HUES64 (cell line): ENCODE measurements at regions not wholly inside any gene's neighbourhood (a gene's known extent, or its start where the extent isn't known, plus 50 kb on each side); places are given as distances from the start of the nearest gene placed in this dataset.

ENCODE experiments used
- H3K27ac ChIP-seq: 2 replicates; pipeline ENCODE4 v1.7.0; 2013; ENCODE audit warnings: low read depth, low read length, inconsistent platforms
- H3K27me3 ChIP-seq: 2 replicates; pipeline ENCODE4 v1.6.1; 2013; ENCODE audit warnings: mild to moderate bottlenecking, low read length; ENCODE audit not compliant: insufficient read depth
- H3K36me3 ChIP-seq: 2 replicates; pipeline ENCODE4 v1.6.1; 2013; ENCODE audit warnings: mild to moderate bottlenecking, low read length; ENCODE audit not compliant: insufficient read depth
- H3K4me1 ChIP-seq: 2 replicates; pipeline ENCODE4 v1.6.1; 2013; ENCODE audit warnings: mild to moderate bottlenecking, low read length, moderate library complexity; ENCODE audit not compliant: insufficient read depth
- H3K4me3 ChIP-seq: 2 replicates; pipeline ENCODE4 v1.5.1; 2013; ENCODE audit warnings: mild to moderate bottlenecking, low read length, moderate library complexity
- H3K9ac ChIP-seq: 2 replicates; pipeline ENCODE4 v1.6.1; 2013; ENCODE audit warnings: mild to moderate bottlenecking, low read depth, low read length
- H3K9me3 ChIP-seq: 2 replicates; pipeline ENCODE4 v1.6.1; 2013; ENCODE audit warnings: low read depth, low read length; ENCODE audit not compliant: insufficient read depth
- WGBS: fragments of 150-250, 120-280 bp; methylation state at CpG from one replicate; pipeline ENCODE4 v1.1.7; 2013; ENCODE audit warnings: missing lambda C conversion rate; 5-methylcytosine and 5-hydroxymethylcytosine counted together

DNA sequence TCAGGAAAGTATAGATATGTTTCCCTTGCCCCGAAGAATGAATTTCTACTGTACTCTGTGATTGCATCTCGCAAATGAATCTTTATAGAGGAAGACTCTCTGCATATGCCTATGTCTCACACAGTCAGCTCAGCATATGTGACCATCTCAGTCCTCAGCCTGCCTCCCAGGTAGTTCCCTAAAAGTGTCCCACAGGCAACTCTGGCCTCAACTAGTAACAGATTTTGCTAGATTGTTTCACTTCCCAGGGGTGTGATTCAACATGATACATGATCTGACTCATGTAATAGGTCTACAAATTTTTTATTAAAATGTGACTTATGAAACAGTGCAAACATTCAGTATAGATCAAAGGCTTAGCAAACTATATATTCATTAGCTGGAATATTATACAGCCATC is 296.6 kb upstream of the CRIM1 start:
- WGBS, result 73% methylated on average over 2 of the region's 2 CpGs
- Histone ChIP-seq H3K27ac (no peak overlapping the region), H3K9ac (no peak overlapping the region), H3K36me3 (no peaks in the 10 kb centered on the region), H3K4me3 (no peak overlapping the region), H3K27me3 (no peaks in the 10 kb centered on the region), H3K9me3 (no peaks in the 10 kb centered on the region), H3K4me1 (peaks cover 10% of the 10 kb centered on the region; the same call in 1 of the 2 replicates)

DNA sequence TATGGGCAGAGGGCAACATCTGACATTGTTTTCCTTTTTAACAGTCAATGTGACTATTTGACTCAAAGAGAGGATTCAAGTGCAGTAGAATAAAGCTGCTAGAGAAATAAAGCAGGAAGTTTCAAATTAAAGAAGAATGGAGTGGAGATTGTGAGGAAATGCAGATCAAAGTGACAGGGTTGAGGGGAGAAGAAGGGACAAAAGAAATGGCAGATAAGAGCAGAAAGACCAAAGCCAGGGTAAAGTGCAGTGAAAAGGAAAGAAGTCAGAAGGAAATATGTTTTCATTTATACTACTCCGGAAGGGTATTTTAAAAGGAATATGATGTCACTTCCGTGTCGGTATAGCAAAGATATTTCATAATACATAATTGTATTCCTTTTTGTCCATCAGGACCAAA is 297.5 kb upstream of the CRIM1 start:
- Histone ChIP-seq H3K4me3 (no peak overlapping the region), H3K27ac (no peak overlapping the region), H3K4me1 (peaks cover 10% of the 10 kb centered on the region; the same call in 1 of the 2 replicates), H3K27me3 (no peaks in the 10 kb centered on the region), H3K9me3 (no peaks in the 10 kb centered on the region), H3K36me3 (no peaks in the 10 kb centered on the region), H3K9ac (no peak overlapping the region)
- no CpG with 5 or more reads among the region's 3 CpGs for WGBS

DNA sequence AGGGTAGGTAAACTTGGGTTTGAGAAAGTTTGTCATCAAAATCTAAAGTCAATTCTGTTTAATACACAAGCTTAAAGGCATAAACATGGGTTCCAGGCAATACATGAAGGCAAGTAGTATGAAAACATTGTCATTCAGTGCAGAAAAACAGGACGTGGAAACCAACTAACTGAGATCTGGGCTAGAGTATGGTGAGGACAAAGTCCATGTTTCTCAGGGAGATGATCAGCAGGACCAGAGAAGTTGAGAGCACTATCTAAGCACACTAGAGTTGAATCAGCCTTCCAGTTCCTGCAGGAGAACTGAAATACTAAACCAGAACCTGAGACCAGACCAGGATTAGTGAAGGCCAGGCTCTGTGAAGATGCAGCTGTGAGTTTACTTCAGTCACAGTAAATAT is 302.8 kb upstream of the CRIM1 start:
- 91% methylated on average over 1 of the region's 1 CpG for whole genome bisulfite sequencing
- Histone ChIP-seq H3K36me3 (no peaks in the 10 kb centered on the region), H3K4me3 (no peak overlapping the region), H3K9me3 (peaks cover 7% of the 10 kb centered on the region; the same call in 1 of the 2 replicates), H3K27me3 (no peaks in the 10 kb centered on the region), H3K27ac (no peak overlapping the region), H3K4me1 (peaks cover 3% of the 10 kb centered on the region; the same call in 1 of the 2 replicates), H3K9ac (no peak overlapping the region)

DNA sequence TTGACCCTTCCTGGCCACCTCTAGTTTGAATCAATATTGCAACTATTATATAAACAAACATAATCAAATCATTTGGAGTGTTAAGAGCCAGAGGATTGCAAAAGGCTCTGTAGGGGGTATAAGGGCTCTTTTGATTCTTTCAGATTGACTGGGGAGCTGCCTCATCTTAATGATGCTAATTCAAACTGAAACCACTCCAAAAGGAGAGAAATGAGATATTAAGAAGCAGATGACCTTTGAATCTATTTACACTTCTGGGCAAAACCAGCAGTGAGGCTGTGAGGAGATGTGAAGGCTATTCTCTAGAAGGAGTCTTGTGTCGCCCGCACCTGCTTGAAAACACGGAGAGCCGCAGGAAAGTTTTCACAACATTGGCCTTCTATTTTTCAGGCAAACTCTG is 311.2 kb upstream of the CRIM1 start:
- 92% methylated on average over 4 of the region's 4 CpGs for WGBS
- no peaks in the 10 kb centered on the region for H3K27me3 ChIP-seq
- H3K27ac ChIP-seq, result no peak overlapping the region

DNA sequence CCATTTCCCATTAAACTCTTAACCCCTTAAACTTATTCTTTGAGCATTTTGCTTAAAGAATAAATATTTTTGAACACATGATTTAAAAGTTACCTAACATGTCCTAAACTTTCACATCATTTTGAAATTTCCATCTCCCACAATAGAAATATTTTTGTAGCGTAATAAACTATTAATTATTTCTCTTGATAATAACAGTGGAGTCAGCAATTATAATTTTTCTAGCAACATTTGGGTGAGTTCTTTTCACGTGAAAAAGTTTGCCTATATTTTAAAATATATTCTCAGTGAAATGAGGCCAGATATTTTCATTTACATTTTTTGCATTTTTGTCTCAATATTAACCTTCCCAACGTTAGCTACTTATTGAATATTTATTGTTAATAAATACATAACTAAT is 320.4 kb upstream of the CRIM1 start:
- no CpG with 5 or more reads among the region's 3 CpGs for WGBS
- Histone ChIP-seq H3K27me3 (no peaks in the 10 kb centered on the region), H3K27ac (no peak overlapping the region), H3K4me1 (no peaks in the 10 kb centered on the region), H3K9me3 (no peaks in the 10 kb centered on the region), H3K4me3 (no peak overlapping the region), H3K9ac (no peak overlapping the region), H3K36me3 (no peaks in the 10 kb centered on the region)

More for the DNA sequence above, 311.2 kb upstream of the CRIM1 start:
- H3K36me3 ChIP-seq, result no peaks in the 10 kb centered on the region
- no peaks in the 10 kb centered on the region for H3K9me3 ChIP-seq
- H3K4me1 ChIP-seq, result no peaks in the 10 kb centered on the region
- no peak overlapping the region for H3K4me3 ChIP-seq
- H3K9ac ChIP-seq, result no peak overlapping the region

DNA sequence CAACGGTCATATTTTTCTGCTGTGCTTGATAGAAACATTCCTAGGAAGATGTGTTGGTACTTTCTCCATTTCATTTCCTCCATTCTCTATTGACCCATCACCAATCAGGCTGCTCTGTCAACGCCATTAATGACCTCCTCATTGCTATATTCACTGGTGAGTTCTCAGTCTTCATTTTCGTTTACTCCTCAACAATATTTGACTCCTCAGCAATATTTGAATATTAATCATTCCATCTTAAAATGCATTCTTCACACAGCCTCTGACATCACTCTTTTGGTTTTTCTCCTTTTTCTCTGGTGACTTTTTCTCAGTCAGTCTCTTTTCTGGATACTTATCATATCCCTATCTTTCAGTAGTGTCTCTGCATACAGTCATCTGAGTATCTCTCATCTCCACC is 323.5 kb upstream of the CRIM1 start:
- 71% methylated on average over 3 of the region's 3 CpGs for WGBS
- no peak overlapping the region for H3K27ac ChIP-seq
- H3K4me3 ChIP-seq, result no peak overlapping the region
- H3K9me3 ChIP-seq, result no peaks in the 10 kb centered on the region
- H3K4me1 ChIP-seq, result no peaks in the 10 kb centered on the region
- no peak overlapping the region for H3K9ac ChIP-seq
- H3K36me3 ChIP-seq, result no peaks in the 10 kb centered on the region
- no peaks in the 10 kb centered on the region for H3K27me3 ChIP-seq

DNA sequence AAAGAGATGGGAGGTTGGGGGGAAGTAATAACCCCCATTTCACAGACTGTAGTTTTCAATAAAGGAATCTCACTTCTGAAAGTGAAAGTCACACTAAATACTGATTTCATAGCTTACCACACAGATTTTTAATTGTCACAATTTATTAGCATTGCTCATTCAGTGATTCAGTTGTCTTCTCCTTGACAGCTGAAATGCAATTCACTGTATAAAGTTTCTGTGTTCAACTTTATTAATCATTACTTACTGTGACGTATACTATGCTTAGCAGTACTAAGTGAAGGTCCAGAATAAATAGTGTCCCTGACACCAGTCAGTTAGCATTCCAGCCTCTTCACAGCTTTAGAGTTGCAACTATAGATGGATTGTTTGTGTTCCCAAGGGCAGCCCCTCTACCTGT is 324.1 kb upstream of the CRIM1 start:
- WGBS, result no CpG with 5 or more reads among the region's 1 CpG

DNA sequence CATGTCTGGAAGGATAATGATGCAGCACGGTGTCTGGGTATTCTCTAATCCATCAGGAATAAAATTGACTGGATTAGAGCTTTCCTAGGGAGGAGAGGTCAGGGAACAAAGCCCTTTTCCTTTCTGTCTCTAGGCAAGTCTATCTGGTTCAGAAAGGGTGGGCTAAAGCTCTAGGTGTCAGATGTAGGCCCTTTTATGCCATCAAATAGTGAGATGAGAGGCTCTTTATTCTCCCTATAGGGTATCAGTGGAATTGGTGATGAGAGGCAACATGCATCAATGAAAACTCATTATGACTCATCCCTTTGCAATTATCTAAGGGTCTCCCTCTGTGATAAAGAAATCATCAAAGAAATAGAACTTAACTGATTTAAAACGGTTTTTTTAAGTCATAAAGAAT is 328.0 kb upstream of the CRIM1 start:
- H3K4me3 ChIP-seq, result no peak overlapping the region
- H3K27ac ChIP-seq, result no peak overlapping the region
- no peak overlapping the region for H3K9ac ChIP-seq
- no peaks in the 10 kb centered on the region for H3K36me3 ChIP-seq
- no peaks in the 10 kb centered on the region for H3K27me3 ChIP-seq
- WGBS, result 88% methylated on average over 2 of the region's 2 CpGs
- no peaks in the 10 kb centered on the region for H3K4me1 ChIP-seq
- no peaks in the 10 kb centered on the region for H3K9me3 ChIP-seq

More for the DNA sequence above, 324.1 kb upstream of the CRIM1 start:
- Histone ChIP-seq H3K4me1 (no peaks in the 10 kb centered on the region), H3K36me3 (no peaks in the 10 kb centered on the region), H3K27ac (no peak overlapping the region), H3K9me3 (no peaks in the 10 kb centered on the region), H3K9ac (no peak overlapping the region), H3K27me3 (no peaks in the 10 kb centered on the region), H3K4me3 (no peak overlapping the region)

DNA sequence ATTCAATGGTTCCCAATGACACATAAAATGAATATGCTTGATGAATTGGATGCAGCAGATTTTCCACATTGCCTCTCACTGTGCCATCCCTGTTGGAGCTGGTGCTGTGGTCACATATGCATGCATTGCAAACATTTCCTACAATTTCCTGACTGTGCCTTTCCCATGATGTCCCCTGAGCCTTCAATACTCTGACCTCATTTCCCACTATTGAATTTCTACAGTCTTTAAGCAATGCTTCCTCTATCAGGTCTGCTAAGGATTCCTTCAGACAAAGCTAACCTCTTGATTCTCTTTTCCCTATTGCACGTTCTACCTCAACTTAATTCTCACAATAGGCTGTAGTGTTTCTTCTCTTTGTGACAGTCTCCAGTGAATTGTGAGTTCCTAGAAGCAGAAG is 342.5 kb upstream of the CRIM1 start:
- Histone ChIP-seq H3K36me3 (no peaks in the 10 kb centered on the region), H3K4me3 (no peak overlapping the region), H3K9ac (no peak overlapping the region), H3K4me1 (no peaks in the 10 kb centered on the region), H3K27ac (no peak overlapping the region), H3K27me3 (no peaks in the 10 kb centered on the region), H3K9me3 (no peaks in the 10 kb centered on the region)
- WGBS, result 92% methylated on average over 1 of the region's 1 CpG

DNA sequence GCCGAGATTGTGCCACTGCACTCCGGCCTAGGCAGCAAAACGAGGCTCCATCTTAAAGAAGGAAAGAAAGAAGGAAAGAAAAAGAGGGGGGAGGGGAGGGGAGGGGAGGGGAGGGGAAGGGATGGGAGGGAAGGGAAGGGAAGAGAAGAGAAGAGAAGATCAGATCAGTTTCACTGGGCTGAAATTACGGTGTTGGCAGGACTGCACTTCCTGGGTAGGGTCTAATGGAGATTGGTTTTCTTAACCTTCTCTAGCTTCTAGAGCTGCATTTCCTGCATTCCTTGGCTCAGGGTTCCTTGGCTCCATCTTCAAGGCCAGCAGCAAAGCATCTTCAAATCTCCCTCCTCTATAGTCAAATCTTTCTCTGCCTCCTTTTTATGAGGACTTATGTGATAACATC is 349.1 kb upstream of the CRIM1 start:
- Histone ChIP-seq H3K27ac (no peak overlapping the region), H3K27me3 (no peaks in the 10 kb centered on the region), H3K4me1 (no peaks in the 10 kb centered on the region), H3K9me3 (no peaks in the 10 kb centered on the region), H3K9ac (no peak overlapping the region), H3K36me3 (no peaks in the 10 kb centered on the region), H3K4me3 (no peak overlapping the region)
- WGBS, result 94% methylated on average over 4 of the region's 4 CpGs

DNA sequence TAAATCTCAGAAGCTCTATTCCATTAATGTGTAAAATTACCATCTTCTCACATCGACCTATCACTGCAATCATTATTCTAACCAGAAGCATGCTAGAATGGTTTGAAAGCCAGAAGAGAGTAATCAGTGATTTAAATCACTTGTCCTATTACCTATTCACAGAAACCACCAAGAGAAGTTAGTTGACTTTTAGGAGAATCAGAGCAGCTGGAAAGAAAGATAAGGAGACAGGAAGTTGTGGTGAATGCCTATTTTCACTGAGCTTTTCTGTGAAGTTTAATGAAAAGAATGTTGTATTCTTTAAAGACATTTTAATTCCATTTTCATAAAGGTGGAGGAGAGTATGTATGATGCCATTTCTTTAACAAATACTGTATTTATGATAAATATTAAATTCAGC is 352.6 kb upstream of the CRIM1 start:
- Histone ChIP-seq H3K27me3 (no peaks in the 10 kb centered on the region), H3K9ac (no peak overlapping the region), H3K36me3 (no peaks in the 10 kb centered on the region), H3K4me1 (no peaks in the 10 kb centered on the region), H3K27ac (no peak overlapping the region), H3K4me3 (no peak overlapping the region), H3K9me3 (no peaks in the 10 kb centered on the region)
- 80% methylated on average over 1 of the region's 1 CpG for WGBS

DNA sequence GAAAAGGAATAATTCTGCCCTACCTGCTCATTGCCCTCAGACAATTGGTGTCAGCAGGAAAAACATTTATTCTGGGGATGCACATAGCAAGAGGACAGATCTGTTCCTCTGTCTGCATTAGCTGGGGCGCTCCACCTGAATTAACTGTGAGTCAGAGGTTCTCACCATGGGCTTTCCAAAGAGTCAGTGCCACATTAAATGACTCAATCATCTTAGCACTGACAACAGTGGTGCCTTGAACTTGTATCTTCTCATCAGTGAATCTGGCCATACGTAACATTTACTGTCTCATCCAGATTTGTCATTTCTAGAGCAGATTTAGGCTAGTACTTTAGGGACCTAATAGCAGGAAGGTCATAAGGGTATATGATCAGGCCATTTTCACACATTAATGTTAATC is 358.1 kb upstream of the CRIM1 start:
- Histone ChIP-seq H3K27me3 (no peaks in the 10 kb centered on the region), H3K4me3 (no peak overlapping the region), H3K27ac (no peak overlapping the region), H3K36me3 (no peaks in the 10 kb centered on the region), H3K4me1 (no peaks in the 10 kb centered on the region), H3K9me3 (peaks cover 2% of the 10 kb centered on the region; the same call in 1 of the 2 replicates), H3K9ac (no peak overlapping the region)
- WGBS, result 89% methylated on average over 2 of the region's 2 CpGs
